GM10847 (cell line): ENCODE measurements at regions not wholly inside any gene's neighbourhood (a gene's known extent, or its start where the extent isn't known, plus 50 kb on each side); places are given as distances from the start of the nearest gene placed in this dataset.

Source experiments
- POLR2A ChIP-seq: IDR thresholded peaks from 2 replicates; pipeline ENCODE4 v1.6.1; 2011; ENCODE audit not compliant: insufficient read length; ENCODE audit errors: extremely low read depth

- no peak for TF ChIP-seq POLR2A
Measured at GRCh38 chr1:244955661-244956060, 91.3 kb upstream of the HNRNPU start.

GRCh38 chr1:244954359-244954758 lies 90.0 kb upstream of the HNRNPU start:
- no peak for TF ChIP-seq POLR2A

- no peak for TF ChIP-seq POLR2A
Measured at GRCh38 chr1:244953901-244954300, 89.6 kb upstream of the HNRNPU start.

- no peak for TF ChIP-seq POLR2A
Measured at GRCh38 chr1:244952940-244953339, 88.6 kb upstream of the HNRNPU start.

GRCh38 chr1:244952280-244952933 lies 88.1 kb upstream of the HNRNPU start:
- no peak for TF ChIP-seq POLR2A

GRCh38 chr1:244948416-244948815 lies 84.1 kb upstream of the HNRNPU start:
- TF ChIP-seq POLR2A = no peak

- TF ChIP-seq POLR2A = no peak
Measured at GRCh38 chr1:244945109-244945671, 80.8 kb upstream of the HNRNPU start.

- no peak for TF ChIP-seq POLR2A
Measured at GRCh38 chr1:244941121-244941520, 76.8 kb upstream of the HNRNPU start.

- no peak for TF ChIP-seq POLR2A
Measured at GRCh38 chr1:244937099-244937498, 72.8 kb upstream of the HNRNPU start.

GRCh38 chr1:244920911-244921761 lies 56.8 kb upstream of the HNRNPU start:
- TF ChIP-seq POLR2A = no peak

GRCh38 chr1:244919320-244920282 lies 55.3 kb upstream of the HNRNPU start:
- no peak for TF ChIP-seq POLR2A

GRCh38 chr1:244918421-244919319 lies 54.3 kb upstream of the HNRNPU start:
- no peak for TF ChIP-seq POLR2A

- no peak for TF ChIP-seq POLR2A
Measured at GRCh38 chr1:244917073-244917670, 52.8 kb upstream of the HNRNPU start.

- TF ChIP-seq POLR2A = no peak
Measured at GRCh38 chr1:244915736-244916135, 51.4 kb upstream of the HNRNPU start.
